ENCODE measurements at regions not wholly inside any gene's neighbourhood (a gene's known extent, or its start where the extent isn't known, plus 50 kb on each side); places are given as distances from the start of the nearest gene placed in this dataset.
A peak's percentile ranks its signal among the peaks of the same experiment; 100 is the strongest.

- Histone ChIP-seq H3K4me1 (ENCODE audit: control extremely low read depth in 1 of 4, control insufficient read depth in 4 of 4, insufficient read depth in 4 of 4, low read length in 3 of 4) (no peaks in the 10 kb centered on the region), H3K27ac (ENCODE audit: insufficient read depth in 1 of 2, low read depth in 1 of 2, low read length in 2 of 2, poor library complexity in 1 of 2, severe bottlenecking in 2 of 2) (no peak overlapping the region), H3K36me3 (ENCODE audit: control insufficient read depth in 4 of 4, insufficient read depth in 4 of 4, low read length in 3 of 4) (no peaks in the 10 kb centered on the region), H3K4me3 (ENCODE audit: control insufficient read depth in 1 of 7, extremely low read depth in 1 of 7, insufficient read depth in 4 of 7, low read depth in 2 of 7, low read length in 6 of 7) (no peak overlapping the region), H3K27me3 (replicated peaks in 2 of 5; ENCODE audit: control insufficient read depth in 4 of 5, insufficient read depth in 5 of 5, low read length in 4 of 5) (peaks cover 0 to 8% (median 0%) of the 10 kb centered on the region in 5 experiments), H3K9me3 (ENCODE audit: control extremely low read depth in 1 of 5, control insufficient read depth in 4 of 5, insufficient read depth in 2 of 5, low read depth in 1 of 5, low read length in 4 of 5) (no peaks in the 10 kb centered on the region)
- 50% methylated on average over 2 of the region's 3 CpGs for WGBS (ENCODE audit: insufficient coverage)
- CTCF ChIA-PET, result no interaction called here
- DNase-seq, result no peak
- POLR2A ChIA-PET, result no interaction called here
Measured at GRCh38 chr16:82460766-82461165, 166.0 kb upstream of the CDH13 start.

DNA sequence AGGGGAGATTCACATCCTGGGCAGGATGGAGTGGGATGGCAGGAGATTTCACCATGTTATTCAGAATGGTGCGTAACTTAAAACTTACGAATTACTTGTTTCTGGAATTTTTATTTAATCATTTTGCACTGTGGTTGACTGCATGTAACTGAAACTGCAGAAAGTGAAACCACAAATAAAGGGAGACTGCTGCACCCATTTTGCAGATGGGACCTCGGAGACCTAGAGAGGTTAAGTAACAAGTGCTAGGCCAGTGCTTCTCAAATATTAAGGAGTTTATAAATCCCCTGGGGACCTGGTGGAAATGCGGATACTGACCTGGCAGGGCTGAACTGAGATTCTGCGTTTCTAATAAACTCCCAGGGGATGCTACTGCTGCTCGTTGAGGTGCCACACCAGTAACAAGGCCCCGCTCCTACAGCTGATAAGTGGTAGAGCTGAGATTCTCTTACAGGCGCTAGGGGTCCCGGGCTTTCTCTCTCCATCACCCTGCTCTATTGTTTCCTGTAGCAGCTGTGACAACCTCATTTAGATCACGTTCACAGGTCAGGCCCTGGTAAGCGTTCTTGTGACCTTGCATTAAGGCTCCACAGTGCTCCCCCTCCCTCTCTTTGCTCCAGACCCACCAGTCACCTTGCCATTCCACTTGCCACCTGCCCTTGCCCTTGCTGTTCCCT is 167.1 kb upstream of the CDH13 start:
- Histone ChIP-seq H3K27ac (ENCODE audit: insufficient read depth in 1 of 2, low read depth in 1 of 2, low read length in 2 of 2, poor library complexity in 1 of 2, severe bottlenecking in 2 of 2) (no peak overlapping the region), H3K36me3 (ENCODE audit: control insufficient read depth in 4 of 4, insufficient read depth in 4 of 4, low read length in 3 of 4) (no peaks in the 10 kb centered on the region), H3K4me1 (ENCODE audit: control extremely low read depth in 1 of 4, control insufficient read depth in 4 of 4, insufficient read depth in 4 of 4, low read length in 3 of 4) (no peaks in the 10 kb centered on the region), H3K4me3 (ENCODE audit: control insufficient read depth in 1 of 7, extremely low read depth in 1 of 7, insufficient read depth in 4 of 7, low read depth in 2 of 7, low read length in 6 of 7) (no peak overlapping the region), H3K27me3 (replicated peaks in 2 of 5; ENCODE audit: control insufficient read depth in 4 of 5, insufficient read depth in 5 of 5, low read length in 4 of 5) (peaks cover 0 to 9% (median 0%) of the 10 kb centered on the region in 5 experiments), H3K9me3 (ENCODE audit: control extremely low read depth in 1 of 5, control insufficient read depth in 4 of 5, insufficient read depth in 2 of 5, low read depth in 1 of 5, low read length in 4 of 5) (no peaks in the 10 kb centered on the region)
- POLR2A ChIA-PET, result no interaction called here
- DNase-seq, result no peak
- CTCF ChIA-PET, result interaction anchor here (1.2 kb wide), 1 partner anchor 196 kb away, joined by 6 read pairs; no protein-coding TSS in a partner anchor
- 58% methylated on average over 11 of the region's 11 CpGs for WGBS (ENCODE audit: insufficient coverage)

DNA sequence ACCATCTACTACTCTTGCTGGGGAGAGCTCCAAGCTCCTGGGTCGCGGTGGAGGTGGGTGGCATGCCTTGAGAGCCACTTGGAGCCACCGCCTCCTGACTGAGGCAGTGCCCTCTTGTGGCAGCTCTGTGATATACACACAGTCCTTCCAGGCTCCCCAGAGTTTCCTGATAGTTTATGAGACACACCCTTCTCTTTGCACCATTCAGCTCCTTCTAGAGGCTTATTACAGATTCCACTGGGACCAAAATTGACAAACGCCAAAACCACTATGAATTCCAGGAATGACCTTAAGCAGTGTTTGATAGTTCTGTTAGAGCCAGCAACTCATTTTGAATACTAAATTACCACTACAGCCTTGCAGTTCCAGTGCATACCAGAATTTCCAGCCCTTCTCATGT is 170.1 kb upstream of the CDH13 start:
- DNase-seq, result peak; percentile 20 to 59 (median 34)

DNA sequence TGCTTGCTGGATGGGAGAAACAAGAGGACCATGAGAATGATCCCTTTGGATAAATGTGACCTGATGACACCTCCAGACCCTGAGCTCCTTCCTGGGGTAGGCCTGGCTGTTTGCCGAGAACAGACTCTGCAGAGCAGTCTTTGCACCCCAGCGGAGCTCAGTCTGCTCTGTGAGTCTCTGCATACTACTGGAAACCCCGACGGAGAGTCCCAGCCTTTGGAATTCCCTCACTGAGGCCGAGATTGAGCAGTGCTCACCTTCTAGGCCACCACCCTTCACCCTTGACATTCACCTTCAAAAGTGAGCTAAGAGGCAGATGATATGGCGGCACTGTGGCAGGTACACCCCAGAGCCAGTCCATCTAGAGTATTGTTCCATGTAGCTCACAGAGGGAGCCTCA is 172.2 kb upstream of the CDH13 start:
- no peak for DNase-seq
- no peaks in the 10 kb centered on the region for H3K4me1 ChIP-seq (ENCODE audit: control extremely low read depth in 1 of 4, control insufficient read depth in 4 of 4, insufficient read depth in 4 of 4, low read length in 3 of 4)
- ChIA-PET CTCF (no interaction called here), POLR2A (interaction anchor here (0.6 kb wide), 1 partner anchor 34 kb away, joined by 3 read pairs; no protein-coding TSS in a partner anchor)
- H3K27ac ChIP-seq (ENCODE audit: insufficient read depth in 1 of 2, low read depth in 1 of 2, low read length in 2 of 2, poor library complexity in 1 of 2, severe bottlenecking in 2 of 2), result no peak overlapping the region
- H3K9me3 ChIP-seq (ENCODE audit: control extremely low read depth in 1 of 5, control insufficient read depth in 4 of 5, insufficient read depth in 2 of 5, low read depth in 1 of 5, low read length in 4 of 5), result no peaks in the 10 kb centered on the region
- H3K36me3 ChIP-seq (ENCODE audit: control insufficient read depth in 4 of 4, insufficient read depth in 4 of 4, low read length in 3 of 4), result no peaks in the 10 kb centered on the region
- 96% methylated on average over 6 of the region's 6 CpGs for WGBS (ENCODE audit: insufficient coverage)
- no peak overlapping the region for H3K4me3 ChIP-seq (ENCODE audit: control insufficient read depth in 1 of 7, extremely low read depth in 1 of 7, insufficient read depth in 4 of 7, low read depth in 2 of 7, low read length in 6 of 7)
- H3K27me3 ChIP-seq (replicated peaks in 2 of 5; ENCODE audit: control insufficient read depth in 4 of 5, insufficient read depth in 5 of 5, low read length in 4 of 5), result peaks cover 0 to 6% (median 0%) of the 10 kb centered on the region in 5 experiments

More for the DNA sequence above, 170.1 kb upstream of the CDH13 start:
- H3K36me3 ChIP-seq (ENCODE audit: control insufficient read depth in 4 of 4, insufficient read depth in 4 of 4, low read length in 3 of 4), result no peaks in the 10 kb centered on the region
- H3K27ac ChIP-seq (ENCODE audit: insufficient read depth in 1 of 2, low read depth in 1 of 2, low read length in 2 of 2, poor library complexity in 1 of 2, severe bottlenecking in 2 of 2), result no peak overlapping the region
- ChIA-PET CTCF (interaction anchor here (0.9 to 1.9 kb wide), 6 partner anchors 10 to 193 kb away, joined by 3 to 12 read pairs (median 6); no protein-coding TSS in a partner anchor), POLR2A (no interaction called here)
- H3K4me1 ChIP-seq (ENCODE audit: control extremely low read depth in 1 of 4, control insufficient read depth in 4 of 4, insufficient read depth in 4 of 4, low read length in 3 of 4), result no peaks in the 10 kb centered on the region
- WGBS (ENCODE audit: insufficient coverage), result 16% methylated on average over 3 of the region's 4 CpGs
- no peaks in the 10 kb centered on the region for H3K9me3 ChIP-seq (ENCODE audit: control extremely low read depth in 1 of 5, control insufficient read depth in 4 of 5, insufficient read depth in 2 of 5, low read depth in 1 of 5, low read length in 4 of 5)
- H3K27me3 ChIP-seq (replicated peaks in 2 of 5; ENCODE audit: control insufficient read depth in 4 of 5, insufficient read depth in 5 of 5, low read length in 4 of 5), result peaks cover 0 to 11% (median 0%) of the 10 kb centered on the region in 5 experiments
- H3K4me3 ChIP-seq (ENCODE audit: control insufficient read depth in 1 of 7, extremely low read depth in 1 of 7, insufficient read depth in 4 of 7, low read depth in 2 of 7, low read length in 6 of 7), result no peak overlapping the region

- ChIA-PET POLR2A (no interaction called here), CTCF (no interaction called here)
- Histone ChIP-seq H3K4me1 (ENCODE audit: control extremely low read depth in 1 of 4, control insufficient read depth in 4 of 4, insufficient read depth in 4 of 4, low read length in 3 of 4) (no peaks in the 10 kb centered on the region), H3K27ac (ENCODE audit: insufficient read depth in 1 of 2, low read depth in 1 of 2, low read length in 2 of 2, poor library complexity in 1 of 2, severe bottlenecking in 2 of 2) (no peak overlapping the region), H3K9me3 (ENCODE audit: control extremely low read depth in 1 of 5, control insufficient read depth in 4 of 5, insufficient read depth in 2 of 5, low read depth in 1 of 5, low read length in 4 of 5) (no peaks in the 10 kb centered on the region), H3K27me3 (replicated peaks in 2 of 5; ENCODE audit: control insufficient read depth in 4 of 5, insufficient read depth in 5 of 5, low read length in 4 of 5) (peaks cover 0 to 6% (median 0%) of the 10 kb centered on the region in 5 experiments), H3K36me3 (ENCODE audit: control insufficient read depth in 4 of 4, insufficient read depth in 4 of 4, low read length in 3 of 4) (no peaks in the 10 kb centered on the region), H3K4me3 (ENCODE audit: control insufficient read depth in 1 of 7, extremely low read depth in 1 of 7, insufficient read depth in 4 of 7, low read depth in 2 of 7, low read length in 6 of 7) (no peak overlapping the region)
- WGBS (ENCODE audit: insufficient coverage), result 100% methylated on average over 2 of the region's 4 CpGs
- DNase-seq, result no peak
Measured at GRCh38 chr16:82454152-82454551, 172.6 kb upstream of the CDH13 start.

DNA sequence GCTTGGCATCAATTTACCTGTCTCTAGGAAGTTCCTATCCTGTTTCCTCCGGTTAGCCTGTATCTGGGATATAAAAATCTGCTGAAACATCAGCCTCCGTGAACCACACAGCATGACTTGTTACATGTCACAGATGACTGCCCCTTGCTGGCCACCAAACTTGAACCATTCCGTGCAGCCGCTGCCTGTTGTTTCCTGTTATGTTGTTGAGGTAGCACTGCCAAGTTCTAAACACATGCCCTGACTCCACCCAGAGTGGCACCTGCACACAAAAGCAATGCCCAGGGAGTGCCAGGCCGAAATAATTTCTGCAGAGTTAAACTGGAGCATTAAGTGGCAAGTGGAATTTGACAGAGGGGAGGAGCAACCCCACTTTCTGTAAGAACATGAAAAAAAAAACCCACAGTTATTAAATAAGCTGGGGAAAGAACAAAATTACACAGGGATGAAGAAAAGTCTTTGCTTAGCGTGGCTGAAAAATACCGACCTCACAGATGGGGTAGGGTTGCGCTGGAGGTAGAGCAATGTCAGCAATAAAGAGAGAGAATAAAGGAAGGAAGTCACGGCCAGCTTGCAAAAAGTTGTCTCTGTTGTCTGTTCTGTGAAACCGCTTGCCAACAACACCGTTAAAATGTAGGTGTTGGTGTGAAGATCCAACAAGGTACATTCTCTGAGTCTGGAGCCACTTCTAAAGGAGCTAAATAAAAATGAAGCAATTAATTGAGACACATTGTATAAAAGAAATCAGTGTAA is 174.6 kb upstream of the CDH13 start:
- H3K9me3 ChIP-seq (ENCODE audit: control extremely low read depth in 1 of 5, control insufficient read depth in 4 of 5, insufficient read depth in 2 of 5, low read depth in 1 of 5, low read length in 4 of 5), result no peaks in the 10 kb centered on the region
- no peak for DNase-seq
- H3K27ac ChIP-seq (ENCODE audit: insufficient read depth in 1 of 2, low read depth in 1 of 2, low read length in 2 of 2, poor library complexity in 1 of 2, severe bottlenecking in 2 of 2), result no peak overlapping the region
- no peaks in the 10 kb centered on the region for H3K4me1 ChIP-seq (ENCODE audit: control extremely low read depth in 1 of 4, control insufficient read depth in 4 of 4, insufficient read depth in 4 of 4, low read length in 3 of 4)
- 89% methylated on average over 10 of the region's 11 CpGs for WGBS (ENCODE audit: insufficient coverage)
- ChIA-PET POLR2A (no interaction called here), CTCF (interaction anchor here (1.2 kb wide), 1 partner anchor 189 kb away, joined by 3 read pairs; no protein-coding TSS in a partner anchor)
- peaks cover 0 to 5% (median 0%) of the 10 kb centered on the region in 5 experiments for H3K27me3 ChIP-seq (replicated peaks in 2 of 5; ENCODE audit: control insufficient read depth in 4 of 5, insufficient read depth in 5 of 5, low read length in 4 of 5)
- no peak overlapping the region for H3K4me3 ChIP-seq (ENCODE audit: control insufficient read depth in 1 of 7, extremely low read depth in 1 of 7, insufficient read depth in 4 of 7, low read depth in 2 of 7, low read length in 6 of 7)
- no peaks in the 10 kb centered on the region for H3K36me3 ChIP-seq (ENCODE audit: control insufficient read depth in 4 of 4, insufficient read depth in 4 of 4, low read length in 3 of 4)

- Histone ChIP-seq H3K36me3 (ENCODE audit: control insufficient read depth in 4 of 4, insufficient read depth in 4 of 4, low read length in 3 of 4) (no peaks in the 10 kb centered on the region), H3K9me3 (ENCODE audit: control extremely low read depth in 1 of 5, control insufficient read depth in 4 of 5, insufficient read depth in 2 of 5, low read depth in 1 of 5, low read length in 4 of 5) (no peaks in the 10 kb centered on the region), H3K4me1 (ENCODE audit: control extremely low read depth in 1 of 4, control insufficient read depth in 4 of 4, insufficient read depth in 4 of 4, low read length in 3 of 4) (no peaks in the 10 kb centered on the region), H3K27me3 (replicated peaks in 2 of 5; ENCODE audit: control insufficient read depth in 4 of 5, insufficient read depth in 5 of 5, low read length in 4 of 5) (peaks cover 0 to 5% (median 0%) of the 10 kb centered on the region in 5 experiments), H3K4me3 (ENCODE audit: control insufficient read depth in 1 of 7, extremely low read depth in 1 of 7, insufficient read depth in 4 of 7, low read depth in 2 of 7, low read length in 6 of 7) (no peak overlapping the region), H3K27ac (ENCODE audit: insufficient read depth in 1 of 2, low read depth in 1 of 2, low read length in 2 of 2, poor library complexity in 1 of 2, severe bottlenecking in 2 of 2) (no peak overlapping the region)
- CTCF ChIA-PET, result interaction anchor here (1.2 kb wide), 1 partner anchor 188 kb away, joined by 3 read pairs; no protein-coding TSS in a partner anchor
- 63% methylated on average over 1 of the region's 3 CpGs for WGBS (ENCODE audit: insufficient coverage)
- no peak for DNase-seq
- POLR2A ChIA-PET, result no interaction called here
Measured at GRCh38 chr16:82451449-82451848, 175.3 kb upstream of the CDH13 start.
